ENCODE measurements at regions not wholly inside any gene's neighbourhood (a gene's known extent, or its start where the extent isn't known, plus 50 kb on each side); places are given as distances from the start of the nearest gene placed in this dataset.
A peak's percentile ranks its signal among the peaks of the same experiment; 100 is the strongest.

GRCh38 chr21:34198231-34199120 lies 125.1 kb downstream of the MRPS6 start:
- no peak overlapping the region for H3K4me3 ChIP-seq
- H3K27me3 ChIP-seq = no peaks in the 10 kb centered on the region
- intact Hi-C loops (cut with DNase I; ENCODE audit: low total_unique reads) = no loop called here
- no peak for DNase-seq
- H3K36me3 ChIP-seq = no peaks in the 10 kb centered on the region
- H3K4me1 ChIP-seq = peaks cover 14 to 24% of the 10 kb centered on the region in 2 donors
- H3K9me3 ChIP-seq = no peaks in the 10 kb centered on the region
- H3K27ac ChIP-seq = no peak overlapping the region
- no peak for ATAC-seq
- in situ Hi-C loops (cut with MboI; ENCODE audit: low sequenced_read_pairs in 4 of 4) = no loop called here
- TF ChIP-seq, protein P1, sequence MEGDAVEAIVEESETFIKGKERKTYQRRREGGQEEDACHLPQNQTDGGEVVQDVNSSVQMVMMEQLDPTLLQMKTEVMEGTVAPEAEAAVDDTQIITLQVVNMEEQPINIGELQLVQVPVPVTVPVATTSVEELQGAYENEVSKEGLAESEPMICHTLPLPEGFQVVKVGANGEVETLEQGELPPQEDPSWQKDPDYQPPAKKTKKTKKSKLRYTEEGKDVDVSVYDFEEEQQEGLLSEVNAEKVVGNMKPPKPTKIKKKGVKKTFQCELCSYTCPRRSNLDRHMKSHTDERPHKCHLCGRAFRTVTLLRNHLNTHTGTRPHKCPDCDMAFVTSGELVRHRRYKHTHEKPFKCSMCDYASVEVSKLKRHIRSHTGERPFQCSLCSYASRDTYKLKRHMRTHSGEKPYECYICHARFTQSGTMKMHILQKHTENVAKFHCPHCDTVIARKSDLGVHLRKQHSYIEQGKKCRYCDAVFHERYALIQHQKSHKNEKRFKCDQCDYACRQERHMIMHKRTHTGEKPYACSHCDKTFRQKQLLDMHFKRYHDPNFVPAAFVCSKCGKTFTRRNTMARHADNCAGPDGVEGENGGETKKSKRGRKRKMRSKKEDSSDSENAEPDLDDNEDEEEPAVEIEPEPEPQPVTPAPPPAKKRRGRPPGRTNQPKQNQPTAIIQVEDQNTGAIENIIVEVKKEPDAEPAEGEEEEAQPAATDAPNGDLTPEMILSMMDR (IDR thresholded peaks at IDR 0.05 in 4 of 5, conservative IDR thresholded peaks at IDR 0.05 in 1 of 5) = no peak
- no peak for TF ChIP-seq POLR2A (IDR thresholded peaks at IDR 0.05)

DNA sequence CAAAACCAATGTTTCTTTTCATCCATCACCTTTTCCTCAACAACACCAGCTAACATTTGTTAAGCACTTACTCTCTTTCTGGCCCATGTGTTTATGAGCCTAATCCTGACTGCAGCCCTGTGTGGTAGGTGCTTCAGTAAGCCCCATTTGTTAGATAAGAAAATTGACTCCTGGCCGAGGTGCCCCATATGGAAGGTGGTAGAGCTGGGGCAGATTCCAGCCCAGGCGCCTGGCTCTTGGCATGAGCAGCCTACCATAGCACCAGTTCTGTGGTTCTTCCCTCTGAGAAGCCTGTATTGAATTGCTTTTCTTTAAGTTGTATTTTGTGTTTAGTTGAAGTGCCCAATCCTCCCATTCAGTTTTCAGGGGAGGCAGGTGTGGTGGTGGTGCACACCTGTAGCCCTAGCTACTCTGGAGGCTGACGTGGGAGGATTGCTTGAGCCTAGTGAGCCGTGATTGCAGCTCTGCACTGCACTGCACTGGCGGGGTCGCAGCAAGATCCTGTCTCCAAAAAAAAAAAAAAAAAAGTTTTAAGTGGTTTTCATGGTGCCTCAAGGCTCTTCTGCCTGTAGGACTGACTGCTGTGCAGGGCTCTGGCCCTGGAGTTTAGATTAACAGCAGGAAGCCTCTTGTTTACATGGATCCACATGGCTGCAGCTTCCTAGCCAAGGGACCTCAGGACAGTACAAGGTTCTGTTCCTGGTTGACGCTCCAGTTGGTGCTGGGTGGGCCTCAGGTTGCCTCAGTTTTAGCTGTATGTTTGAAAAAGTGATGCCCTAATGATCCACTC lies 125.9 kb downstream of the MRPS6 start:
- no peak for ATAC-seq
- Histone ChIP-seq H3K27ac (no peak overlapping the region), H3K27me3 (no peaks in the 10 kb centered on the region), H3K4me1 (peaks cover 23 to 31% of the 10 kb centered on the region in 2 donors), H3K4me3 (no peak overlapping the region), H3K9me3 (no peaks in the 10 kb centered on the region), H3K36me3 (no peaks in the 10 kb centered on the region)
- TF ChIP-seq, protein P1 (IDR thresholded peaks at IDR 0.05 in 4 of 5, conservative IDR thresholded peaks at IDR 0.05 in 1 of 5) = no peak
- no peak for TF ChIP-seq POLR2A (IDR thresholded peaks at IDR 0.05)
- intact Hi-C loops (cut with DNase I; ENCODE audit: low total_unique reads) (no loop called here), in situ Hi-C loops (cut with MboI; ENCODE audit: low sequenced_read_pairs in 4 of 4) (no loop called here)
- no peak for DNase-seq

DNA sequence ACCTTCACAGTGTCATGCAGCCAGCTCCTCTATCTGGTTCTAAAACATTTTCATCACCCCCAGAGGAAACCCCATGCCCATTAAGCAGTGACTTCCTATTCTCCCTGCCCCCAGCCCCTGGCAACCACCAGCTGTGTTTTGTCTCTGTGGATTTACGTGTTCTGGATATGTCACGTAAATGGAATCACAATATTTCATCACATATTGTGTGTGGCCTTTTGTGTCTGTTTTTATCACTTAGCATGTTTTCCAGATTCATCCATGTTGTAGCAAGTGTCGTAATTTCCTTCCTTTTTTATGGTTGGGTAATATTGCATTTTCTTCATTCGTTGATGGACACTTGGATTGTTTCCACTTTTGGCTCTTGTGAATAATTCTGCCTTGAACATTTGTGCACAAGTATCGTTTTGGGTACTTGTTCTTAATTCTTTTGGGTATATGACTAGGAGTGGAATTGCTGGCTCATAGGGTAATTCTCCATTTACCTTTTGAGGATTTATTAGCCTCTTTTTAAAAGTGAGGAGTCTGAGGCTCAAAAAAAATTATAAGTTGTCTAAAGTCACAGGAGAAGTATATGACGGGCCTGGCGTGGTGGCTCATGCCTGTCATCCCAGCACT lies 127.0 kb downstream of the MRPS6 start:
- Histone ChIP-seq H3K4me3 (no peak overlapping the region), H3K27me3 (no peaks in the 10 kb centered on the region), H3K9me3 (no peaks in the 10 kb centered on the region), H3K36me3 (no peaks in the 10 kb centered on the region), H3K4me1 (peaks cover 30 to 39% of the 10 kb centered on the region in 2 donors), H3K27ac (peak overlapping the region in 3 of 4 donors; percentile 34 to 73 (median 49))
- TF ChIP-seq, protein P1 (IDR thresholded peaks at IDR 0.05 in 4 of 5, conservative IDR thresholded peaks at IDR 0.05 in 1 of 5) = no peak
- no peak for TF ChIP-seq POLR2A (IDR thresholded peaks at IDR 0.05)
- ATAC-seq (no peak), DNase-seq (no peak)
- intact Hi-C loops (cut with DNase I; ENCODE audit: low total_unique reads) = loop anchor here (2.0 kb wide), 1 partner anchor 128 kb away; the partner anchor contains the start of genes MRPS6 and SLC5A3
- in situ Hi-C loops (cut with MboI; ENCODE audit: low sequenced_read_pairs in 4 of 4) = loop anchor here in 2 of 4 donors (10.0 to 25.0 kb wide), 2 partner anchors 138 to 276 kb away; partner anchors contain the start of genes MRPS6 (in 1 of the 2) and SLC5A3 (in 1 of the 2)

- intact Hi-C loops (cut with DNase I; ENCODE audit: low total_unique reads) (loop anchor here (2.0 kb wide), 1 partner anchor 128 kb away; the partner anchor contains the start of genes MRPS6 and SLC5A3), in situ Hi-C loops (cut with MboI; ENCODE audit: low sequenced_read_pairs in 4 of 4) (loop anchor here in 2 of 4 donors (10.0 to 25.0 kb wide), 2 partner anchors 139 to 276 kb away; partner anchors contain the start of genes MRPS6 (in 1 of the 2) and SLC5A3 (in 1 of the 2))
- ATAC-seq = no peak
- TF ChIP-seq, protein P1 (IDR thresholded peaks at IDR 0.05 in 4 of 5, conservative IDR thresholded peaks at IDR 0.05 in 1 of 5) = no peak
- no peak for TF ChIP-seq POLR2A (IDR thresholded peaks at IDR 0.05)
- peak overlapping the region; percentile 49 to 84 (median 68) for H3K27ac ChIP-seq
- no peaks in the 10 kb centered on the region for H3K36me3 ChIP-seq
- H3K9me3 ChIP-seq = no peaks in the 10 kb centered on the region
- H3K4me3 ChIP-seq = peak overlapping the region in 2 of 4 donors; percentile 48 to 62
- peaks cover 30 to 42% of the 10 kb centered on the region in 2 donors for H3K4me1 ChIP-seq
- H3K27me3 ChIP-seq = no peaks in the 10 kb centered on the region
- no peak for DNase-seq
Observed at GRCh38 chr21:34201001-34201400, 127.6 kb downstream of the MRPS6 start.

All from gastrocnemius medialis (tissue), 4 donors.